PFSK-1 (cell line): ENCODE measurements at regions not wholly inside any gene's neighbourhood (a gene's known extent, or its start where the extent isn't known, plus 50 kb on each side); places are given as distances from the start of the nearest gene placed in this dataset.

Experiments
- FOXP2 ChIP-seq: optimal IDR thresholded peaks from 2 replicates; pipeline ENCODE3; 2011; ENCODE audit warnings: borderline replicate concordance, control low read depth, inconsistent platforms; ENCODE audit not compliant: insufficient read depth; ENCODE audit errors: extremely low read length, extremely low read depth
- POLR2AphosphoS5 ChIP-seq: IDR thresholded peaks from 2 replicates; pipeline ENCODE4 v1.6.1; 2012; ENCODE audit warnings: low read depth, mild to moderate bottlenecking, control low read depth, low read length, moderate library complexity
- REST ChIP-seq, 2 experiments: IDR thresholded peaks; 2 replicates each; pipeline versions ENCODE4 v1.6.1 to v1.8.0; 2011 to 2012; ENCODE audit warnings: low read depth in 2 of 2, low read length in 2 of 2, control low read depth in 1 of 2, inconsistent platforms in 1 of 2, mild to moderate bottlenecking in 1 of 2, moderate library complexity in 1 of 2; ENCODE audit not compliant: insufficient read depth in 1 of 2
- SIN3A ChIP-seq: IDR thresholded peaks from 2 replicates; pipeline ENCODE4 v1.6.1; 2012; ENCODE audit warnings: mild to moderate bottlenecking, low read length, moderate library complexity, borderline replicate concordance; ENCODE audit not compliant: insufficient read depth
- TAF1 ChIP-seq: IDR thresholded peaks from 2 replicates; pipeline ENCODE4 v1.6.1; 2012; ENCODE audit warnings: low read length, control low read depth, borderline replicate concordance; ENCODE audit not compliant: insufficient read depth

GRCh38 chr4:23333946-23334878 lies 555.6 kb downstream of the PPARGC1A start:
- TF ChIP-seq POLR2AphosphoS5 (no peak), SIN3A (no peak), FOXP2 (no peak), REST (IDR thresholded peaks at IDR 0.05; ENCODE audit: insufficient read depth in 1 of 2, low read depth in 2 of 2, low read length in 2 of 2) (no peak), TAF1 (no peak)

GRCh38 chr4:23333556-23333945 lies 556.3 kb downstream of the PPARGC1A start:
- no peak for TF ChIP-seq POLR2AphosphoS5
- no peak for TF ChIP-seq REST (IDR thresholded peaks at IDR 0.05; ENCODE audit: insufficient read depth in 1 of 2, low read depth in 2 of 2, low read length in 2 of 2)
- no peak for TF ChIP-seq SIN3A
- no peak for TF ChIP-seq FOXP2
- no peak for TF ChIP-seq TAF1

GRCh38 chr4:23332313-23332712 lies 557.5 kb downstream of the PPARGC1A start:
- TF ChIP-seq SIN3A: no peak
- no peak for TF ChIP-seq POLR2AphosphoS5
- no peak for TF ChIP-seq REST (IDR thresholded peaks at IDR 0.05; ENCODE audit: insufficient read depth in 1 of 2, low read depth in 2 of 2, low read length in 2 of 2)

GRCh38 chr4:23327120-23327519 lies 562.7 kb downstream of the PPARGC1A start:
- TF ChIP-seq POLR2AphosphoS5 (no peak), SIN3A (no peak), REST (IDR thresholded peaks at IDR 0.05; ENCODE audit: insufficient read depth in 1 of 2, low read depth in 2 of 2, low read length in 2 of 2) (no peak), TAF1 (no peak), FOXP2 (no peak)
